Activated naive CD8-positive, alpha-beta T cell (primary cell): ENCODE measurements at regions not wholly inside any gene's neighbourhood (a gene's known extent, or its start where the extent isn't known, plus 50 kb on each side); places are given as distances from the start of the nearest gene placed in this dataset.

Experiments used
- H3K27ac Mint-ChIP-seq: one replicate; pipeline ENCODE4 v1.8.0; 2021; ENCODE audit warnings: mixed read lengths
- H3K27me3 Mint-ChIP-seq: one replicate; pipeline ENCODE4 v1.8.0; 2021; ENCODE audit warnings: mixed read lengths
- H3K36me3 Mint-ChIP-seq: one replicate; pipeline ENCODE4 v1.8.0; 2021; ENCODE audit warnings: mixed read lengths
- H3K4me1 Mint-ChIP-seq: one replicate; pipeline ENCODE4 v1.8.0; 2021; ENCODE audit warnings: low read depth, mixed read lengths
- H3K4me3 Mint-ChIP-seq: one replicate; pipeline ENCODE4 v1.8.0; 2021; ENCODE audit warnings: mild to moderate bottlenecking, mixed read lengths
- H3K9me3 Mint-ChIP-seq: one replicate; pipeline ENCODE4 v1.8.0; 2021; ENCODE audit warnings: low read depth, mixed read lengths

- Mint-ChIP-seq H3K36me3 (no peaks in the 10 kb centered on the region), H3K4me3 (no peak overlapping the region), H3K4me1 (no peaks in the 10 kb centered on the region)
These were observed 698.2 kb downstream of the SLITRK1 start for GRCh38 chr13:83184150-83184475.

GRCh38 chr13:83183439-83184149, 698.7 kb downstream of the SLITRK1 start:
- no peaks in the 10 kb centered on the region for H3K4me1 Mint-ChIP-seq
- H3K36me3 Mint-ChIP-seq = no peaks in the 10 kb centered on the region
- no peak overlapping the region for H3K27ac Mint-ChIP-seq
- no peak overlapping the region for H3K4me3 Mint-ChIP-seq
- H3K27me3 Mint-ChIP-seq = no peaks in the 10 kb centered on the region
- H3K9me3 Mint-ChIP-seq = no peaks in the 10 kb centered on the region

More at GRCh38 chr13:83184150-83184475, 698.2 kb downstream of the SLITRK1 start:
- Mint-ChIP-seq H3K9me3 (peaks cover 3% of the 10 kb centered on the region), H3K27ac (no peak overlapping the region), H3K27me3 (no peaks in the 10 kb centered on the region)

- H3K4me1 Mint-ChIP-seq = no peaks in the 10 kb centered on the region
- H3K4me3 Mint-ChIP-seq = no peak overlapping the region
- no peaks in the 10 kb centered on the region for H3K27me3 Mint-ChIP-seq
- no peak overlapping the region for H3K27ac Mint-ChIP-seq
- H3K36me3 Mint-ChIP-seq = no peaks in the 10 kb centered on the region
- no peaks in the 10 kb centered on the region for H3K9me3 Mint-ChIP-seq
These were observed 699.4 kb downstream of the SLITRK1 start for GRCh38 chr13:83182845-83183244.

- Mint-ChIP-seq H3K36me3 (no peaks in the 10 kb centered on the region), H3K4me1 (no peaks in the 10 kb centered on the region), H3K27me3 (no peaks in the 10 kb centered on the region), H3K9me3 (no peaks in the 10 kb centered on the region), H3K4me3 (no peak overlapping the region), H3K27ac (no peak overlapping the region)
These were observed 704.3 kb downstream of the SLITRK1 start for GRCh38 chr13:83178008-83178407.

- Mint-ChIP-seq H3K36me3 (no peaks in the 10 kb centered on the region), H3K4me3 (no peak overlapping the region), H3K9me3 (no peaks in the 10 kb centered on the region), H3K4me1 (no peaks in the 10 kb centered on the region), H3K27me3 (no peaks in the 10 kb centered on the region), H3K27ac (no peak overlapping the region)
These were observed 713.7 kb downstream of the SLITRK1 start for GRCh38 chr13:83168590-83168989.

- Mint-ChIP-seq H3K4me3 (no peak overlapping the region), H3K27ac (no peak overlapping the region), H3K4me1 (no peaks in the 10 kb centered on the region), H3K27me3 (no peaks in the 10 kb centered on the region), H3K9me3 (no peaks in the 10 kb centered on the region), H3K36me3 (no peaks in the 10 kb centered on the region)
These were observed 715.1 kb downstream of the SLITRK1 start for GRCh38 chr13:83167203-83167602.

GRCh38 chr13:83166550-83166949, 715.7 kb downstream of the SLITRK1 start:
- H3K27me3 Mint-ChIP-seq = no peaks in the 10 kb centered on the region
- H3K36me3 Mint-ChIP-seq = no peaks in the 10 kb centered on the region
- no peak overlapping the region for H3K4me3 Mint-ChIP-seq
- H3K27ac Mint-ChIP-seq = no peak overlapping the region
- H3K9me3 Mint-ChIP-seq = no peaks in the 10 kb centered on the region
- H3K4me1 Mint-ChIP-seq = no peaks in the 10 kb centered on the region

GRCh38 chr13:83162493-83162892, 719.8 kb downstream of the SLITRK1 start:
- H3K9me3 Mint-ChIP-seq = no peaks in the 10 kb centered on the region
- no peak overlapping the region for H3K4me3 Mint-ChIP-seq
- H3K36me3 Mint-ChIP-seq = no peaks in the 10 kb centered on the region
- no peaks in the 10 kb centered on the region for H3K4me1 Mint-ChIP-seq
- no peak overlapping the region for H3K27ac Mint-ChIP-seq
- no peaks in the 10 kb centered on the region for H3K27me3 Mint-ChIP-seq

GRCh38 chr13:83153848-83154247, 728.4 kb downstream of the SLITRK1 start:
- H3K27me3 Mint-ChIP-seq = no peaks in the 10 kb centered on the region
- no peaks in the 10 kb centered on the region for H3K36me3 Mint-ChIP-seq
- H3K9me3 Mint-ChIP-seq = peaks cover 5% of the 10 kb centered on the region

GRCh38 chr13:83151308-83151660, 731.0 kb downstream of the SLITRK1 start:
- Mint-ChIP-seq H3K36me3 (no peaks in the 10 kb centered on the region), H3K27ac (no peak overlapping the region), H3K4me3 (no peak overlapping the region), H3K4me1 (no peaks in the 10 kb centered on the region), H3K9me3 (peaks cover 5% of the 10 kb centered on the region), H3K27me3 (no peaks in the 10 kb centered on the region)

More at GRCh38 chr13:83153848-83154247, 728.4 kb downstream of the SLITRK1 start:
- no peaks in the 10 kb centered on the region for H3K4me1 Mint-ChIP-seq
- H3K27ac Mint-ChIP-seq = no peak overlapping the region
- H3K4me3 Mint-ChIP-seq = no peak overlapping the region

GRCh38 chr13:83150616-83151307, 731.5 kb downstream of the SLITRK1 start:
- Mint-ChIP-seq H3K36me3 (no peaks in the 10 kb centered on the region), H3K9me3 (peaks cover 5% of the 10 kb centered on the region), H3K4me1 (no peaks in the 10 kb centered on the region), H3K27me3 (no peaks in the 10 kb centered on the region), H3K27ac (no peak overlapping the region), H3K4me3 (no peak overlapping the region)

- Mint-ChIP-seq H3K36me3 (no peaks in the 10 kb centered on the region), H3K27me3 (no peaks in the 10 kb centered on the region), H3K27ac (no peak overlapping the region), H3K4me3 (no peak overlapping the region), H3K9me3 (peaks cover 15% of the 10 kb centered on the region), H3K4me1 (no peaks in the 10 kb centered on the region)
These were observed 745.6 kb downstream of the SLITRK1 start for GRCh38 chr13:83136660-83137059.

- Mint-ChIP-seq H3K27me3 (no peaks in the 10 kb centered on the region), H3K36me3 (no peaks in the 10 kb centered on the region), H3K9me3 (peaks cover 8% of the 10 kb centered on the region), H3K4me3 (no peak overlapping the region), H3K27ac (no peak overlapping the region), H3K4me1 (no peaks in the 10 kb centered on the region)
These were observed 756.5 kb downstream of the SLITRK1 start for GRCh38 chr13:83125791-83126190.

GRCh38 chr13:83121896-83122295, 760.4 kb downstream of the SLITRK1 start:
- Mint-ChIP-seq H3K36me3 (no peaks in the 10 kb centered on the region), H3K27ac (no peak overlapping the region)

GRCh38 chr13:83117046-83117445, 765.2 kb downstream of the SLITRK1 start:
- H3K27me3 Mint-ChIP-seq = no peaks in the 10 kb centered on the region
- H3K27ac Mint-ChIP-seq = no peak overlapping the region
- H3K9me3 Mint-ChIP-seq = peaks cover 11% of the 10 kb centered on the region
- H3K4me1 Mint-ChIP-seq = no peaks in the 10 kb centered on the region
- no peak overlapping the region for H3K4me3 Mint-ChIP-seq
- no peaks in the 10 kb centered on the region for H3K36me3 Mint-ChIP-seq

More at GRCh38 chr13:83121896-83122295, 760.4 kb downstream of the SLITRK1 start:
- Mint-ChIP-seq H3K27me3 (no peaks in the 10 kb centered on the region), H3K9me3 (peaks cover 6% of the 10 kb centered on the region), H3K4me1 (no peaks in the 10 kb centered on the region), H3K4me3 (no peak overlapping the region)
